ENCODE measurements at regions not wholly inside any gene's neighbourhood (a gene's known extent, or its start where the extent isn't known, plus 50 kb on each side); places are given as distances from the start of the nearest gene placed in this dataset.

DNA sequence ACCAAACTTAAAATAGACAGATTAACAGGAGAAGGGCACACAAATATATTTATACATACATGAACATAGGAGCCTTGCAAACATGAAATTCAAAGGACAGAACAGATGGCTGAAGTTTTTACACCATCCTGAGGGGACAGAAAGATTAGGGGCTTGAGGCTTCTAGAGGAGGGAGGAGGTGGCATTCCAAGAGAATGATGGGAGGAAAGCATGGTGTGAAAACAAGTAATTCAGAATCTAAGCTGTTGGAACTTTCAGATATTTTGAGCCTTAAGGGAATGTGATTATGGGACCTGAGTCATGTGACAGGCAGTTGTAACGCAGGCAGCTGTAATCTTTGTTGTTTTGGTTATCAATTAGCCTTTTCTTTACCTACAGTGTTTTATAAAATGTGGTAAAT, 225.2 kb upstream of the SPOPL start:
- no peaks in the 10 kb centered on the region for H3K9me3 ChIP-seq
- no peak for DNase-seq
- no peak overlapping the region for H3K4me3 ChIP-seq
- TF ChIP-seq EP300 (IDR thresholded peaks at IDR 0.05) (no peak), POLR2A (IDR thresholded peaks at IDR 0.05) (no peak), POLR2AphosphoS5 (IDR thresholded peaks at IDR 0.05) (no peak), CTCF (IDR thresholded peaks at IDR 0.05) (no peak)
- no peaks in the 10 kb centered on the region for H3K27me3 ChIP-seq
- intact Hi-C loops (cut with DNase I): no loop called here
- no peaks in the 10 kb centered on the region for H3K36me3 ChIP-seq
- H3K4me1 ChIP-seq: no peaks in the 10 kb centered on the region
- H3K27ac ChIP-seq: no peak overlapping the region
- WGBS, 2 donors: 7 to 55% methylated on average over 1 of the region's 1 CpG

DNA sequence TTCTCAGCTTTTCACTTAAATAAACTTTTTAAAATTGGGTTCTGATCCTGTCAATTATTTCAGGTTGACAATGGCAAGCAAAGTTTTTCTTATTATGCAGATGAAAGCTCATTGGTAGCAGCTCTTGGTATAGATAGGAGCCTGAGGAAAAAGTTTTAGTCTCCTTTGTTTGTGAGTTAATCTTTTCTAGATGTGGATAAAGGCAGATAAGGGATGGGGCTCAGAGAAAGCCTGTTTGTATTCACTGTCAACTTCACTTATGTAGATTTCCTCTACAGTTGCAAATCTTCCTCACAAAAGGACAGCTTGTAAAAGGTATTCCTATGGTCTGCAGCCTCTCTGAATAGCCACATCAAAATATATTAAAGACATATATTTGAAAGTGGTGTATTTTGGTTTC, 224.5 kb upstream of the SPOPL start:
- Histone ChIP-seq H3K36me3 (no peaks in the 10 kb centered on the region), H3K27me3 (no peaks in the 10 kb centered on the region), H3K4me1 (no peaks in the 10 kb centered on the region), H3K27ac (no peak overlapping the region), H3K4me3 (no peak overlapping the region), H3K9me3 (no peaks in the 10 kb centered on the region)
- TF ChIP-seq CTCF (IDR thresholded peaks at IDR 0.05) (no peak), POLR2AphosphoS5 (IDR thresholded peaks at IDR 0.05) (no peak), POLR2A (IDR thresholded peaks at IDR 0.05) (no peak), EP300 (IDR thresholded peaks at IDR 0.05) (no peak)
- DNase-seq: no peak
- intact Hi-C loops (cut with DNase I): no loop called here

GRCh38 chr2:138279871-138280270, 221.7 kb upstream of the SPOPL start:
- Histone ChIP-seq H3K36me3 (no peaks in the 10 kb centered on the region), H3K4me3 (no peak overlapping the region), H3K27ac (no peak overlapping the region), H3K4me1 (no peaks in the 10 kb centered on the region), H3K9me3 (no peaks in the 10 kb centered on the region), H3K27me3 (no peaks in the 10 kb centered on the region)
- DNase-seq: no peak
- TF ChIP-seq CTCF (IDR thresholded peaks at IDR 0.05): no peak
- TF ChIP-seq EP300 (IDR thresholded peaks at IDR 0.05): no peak
- TF ChIP-seq POLR2AphosphoS5 (IDR thresholded peaks at IDR 0.05): no peak
- no peak for TF ChIP-seq POLR2A (IDR thresholded peaks at IDR 0.05)
- intact Hi-C loops (cut with DNase I): no loop called here

GRCh38 chr2:138280999-138281695, 220.4 kb upstream of the SPOPL start:
- no peaks in the 10 kb centered on the region for H3K9me3 ChIP-seq
- H3K4me3 ChIP-seq: no peak overlapping the region
- intact Hi-C loops (cut with DNase I): no loop called here
- H3K36me3 ChIP-seq: no peaks in the 10 kb centered on the region
- H3K27ac ChIP-seq: no peak overlapping the region
- DNase-seq: no peak
- H3K4me1 ChIP-seq: no peaks in the 10 kb centered on the region
- H3K27me3 ChIP-seq: no peaks in the 10 kb centered on the region
- WGBS, 2 donors: 100% methylated on average over 1 of the region's 1 CpG
- no peak for TF ChIP-seq CTCF (IDR thresholded peaks at IDR 0.05)
- no peak for TF ChIP-seq POLR2AphosphoS5 (IDR thresholded peaks at IDR 0.05)
- TF ChIP-seq POLR2A (IDR thresholded peaks at IDR 0.05): no peak
- TF ChIP-seq EP300 (IDR thresholded peaks at IDR 0.05): no peak
